ENCODE measurements at regions not wholly inside any gene's neighbourhood (a gene's known extent, or its start where the extent isn't known, plus 50 kb on each side); places are given as distances from the start of the nearest gene placed in this dataset.

GRCh38 chr2:204257781-204258180, 287.5 kb upstream of the PARD3B start:
- DNase-seq (ENCODE audit: low read depth in 2 of 2) = no peak
- Histone ChIP-seq H4K20me1 (ENCODE audit: control insufficient read depth, extremely low read depth, insufficient read depth, low read length) (no peaks in the 10 kb centered on the region), H3K4me1 (ENCODE audit: control insufficient read depth, extremely low read depth, insufficient read depth, low read length) (peaks cover 5% of the 10 kb centered on the region), H3K4me2 (ENCODE audit: extremely low read depth, insufficient read depth, low read length) (no peak overlapping the region), H3K9me3 (ENCODE audit: control insufficient read depth, insufficient read depth, low read depth, low read length) (no peaks in the 10 kb centered on the region), H3K36me3 (ENCODE audit: control insufficient read depth, insufficient read depth, low read length) (no peaks in the 10 kb centered on the region), H3K27ac (ENCODE audit: insufficient read depth, low read length) (no peak overlapping the region), H3K4me3 (replicated peaks in 1 of 4; ENCODE audit: control extremely low read depth in 1 of 4, insufficient read depth in 1 of 4, low read depth in 3 of 4, low read length in 4 of 4) (no peak overlapping the region), H3K9ac (ENCODE audit: insufficient read depth, low read length) (no peak overlapping the region), H3K27me3 (ENCODE audit: control insufficient read depth, insufficient read depth, low read length) (no peaks in the 10 kb centered on the region), H3K79me2 (ENCODE audit: control insufficient read depth, insufficient read depth, low read length) (no peaks in the 10 kb centered on the region), H2AFZ (ENCODE audit: low read length) (no peak overlapping the region)
- TF ChIP-seq EZH2 (IDR thresholded peaks at IDR 0.05; ENCODE audit: low read length, missing control alignments) (no peak), CTCF (conservative IDR thresholded peaks at IDR 0.05 in 1 of 2, IDR thresholded peaks at IDR 0.05 in 1 of 2; ENCODE audit: low read depth in 1 of 2, low read length in 2 of 2) (no peak)

GRCh38 chr2:204258890-204259289, 286.4 kb upstream of the PARD3B start:
- Histone ChIP-seq H4K20me1 (ENCODE audit: control insufficient read depth, extremely low read depth, insufficient read depth, low read length) (no peaks in the 10 kb centered on the region), H3K27ac (ENCODE audit: insufficient read depth, low read length) (no peak overlapping the region), H3K27me3 (ENCODE audit: control insufficient read depth, insufficient read depth, low read length) (no peaks in the 10 kb centered on the region), H3K4me3 (replicated peaks in 1 of 4; ENCODE audit: control extremely low read depth in 1 of 4, insufficient read depth in 1 of 4, low read depth in 3 of 4, low read length in 4 of 4) (no peak overlapping the region), H3K36me3 (ENCODE audit: control insufficient read depth, insufficient read depth, low read length) (no peaks in the 10 kb centered on the region), H3K4me2 (ENCODE audit: extremely low read depth, insufficient read depth, low read length) (no peak overlapping the region), H3K9me3 (ENCODE audit: control insufficient read depth, insufficient read depth, low read depth, low read length) (no peaks in the 10 kb centered on the region), H3K9ac (ENCODE audit: insufficient read depth, low read length) (no peak overlapping the region), H3K4me1 (ENCODE audit: control insufficient read depth, extremely low read depth, insufficient read depth, low read length) (peaks cover 5% of the 10 kb centered on the region), H3K79me2 (ENCODE audit: control insufficient read depth, insufficient read depth, low read length) (no peaks in the 10 kb centered on the region), H2AFZ (ENCODE audit: low read length) (no peak overlapping the region)
- TF ChIP-seq CTCF (conservative IDR thresholded peaks at IDR 0.05 in 1 of 2, IDR thresholded peaks at IDR 0.05 in 1 of 2; ENCODE audit: low read depth in 1 of 2, low read length in 2 of 2) (no peak), EZH2 (IDR thresholded peaks at IDR 0.05; ENCODE audit: low read length, missing control alignments) (no peak)
- no peak for DNase-seq (ENCODE audit: low read depth in 2 of 2)

GRCh38 chr2:204260162-204260877, 285.0 kb upstream of the PARD3B start:
- H2AFZ ChIP-seq (ENCODE audit: low read length) = no peak overlapping the region
- H3K27ac ChIP-seq (ENCODE audit: insufficient read depth, low read length) = no peak overlapping the region
- H3K4me1 ChIP-seq (ENCODE audit: control insufficient read depth, extremely low read depth, insufficient read depth, low read length) = peaks cover 5% of the 10 kb centered on the region
- no peak overlapping the region for H3K9ac ChIP-seq (ENCODE audit: insufficient read depth, low read length)
- H4K20me1 ChIP-seq (ENCODE audit: control insufficient read depth, extremely low read depth, insufficient read depth, low read length) = no peaks in the 10 kb centered on the region
- no peaks in the 10 kb centered on the region for H3K27me3 ChIP-seq (ENCODE audit: control insufficient read depth, insufficient read depth, low read length)
- DNase-seq (ENCODE audit: low read depth in 2 of 2) = peak; percentile 65 to 78
- peak; percentile 74 to 83 for TF ChIP-seq CTCF (conservative IDR thresholded peaks at IDR 0.05 in 1 of 2, IDR thresholded peaks at IDR 0.05 in 1 of 2; ENCODE audit: low read depth in 1 of 2, low read length in 2 of 2)
- TF ChIP-seq EZH2 (IDR thresholded peaks at IDR 0.05; ENCODE audit: low read length, missing control alignments) = no peak
- H3K9me3 ChIP-seq (ENCODE audit: control insufficient read depth, insufficient read depth, low read depth, low read length) = no peaks in the 10 kb centered on the region
- no peaks in the 10 kb centered on the region for H3K79me2 ChIP-seq (ENCODE audit: control insufficient read depth, insufficient read depth, low read length)
- H3K4me2 ChIP-seq (ENCODE audit: extremely low read depth, insufficient read depth, low read length) = no peak overlapping the region
- no peak overlapping the region for H3K4me3 ChIP-seq (replicated peaks in 1 of 4; ENCODE audit: control extremely low read depth in 1 of 4, insufficient read depth in 1 of 4, low read depth in 3 of 4, low read length in 4 of 4)
- H3K36me3 ChIP-seq (ENCODE audit: control insufficient read depth, insufficient read depth, low read length) = no peaks in the 10 kb centered on the region
